ENCODE measurements at regions not wholly inside any gene's neighbourhood (a gene's known extent, or its start where the extent isn't known, plus 50 kb on each side); places are given as distances from the start of the nearest gene placed in this dataset.

DNA sequence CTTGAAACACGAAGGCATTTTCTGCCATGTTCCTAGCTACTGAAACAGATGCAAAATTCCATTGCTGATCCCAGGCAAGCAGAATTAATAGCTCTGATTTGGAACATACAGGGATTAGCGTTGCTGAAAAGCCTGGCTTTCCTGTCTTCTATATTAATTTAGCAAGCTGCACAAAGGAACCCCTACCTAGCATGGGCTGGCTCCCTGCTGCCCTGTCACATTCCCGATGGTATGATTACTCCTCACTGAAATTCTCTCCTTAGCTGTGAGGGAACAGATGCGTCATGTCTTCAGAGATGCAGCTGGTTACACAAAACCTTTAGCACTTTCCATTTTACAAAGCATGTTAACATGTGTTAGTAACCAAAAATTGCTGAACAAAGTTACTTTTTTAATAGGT lies 878.9 kb downstream of the TYW1 start:
- H3K4me1 ChIP-seq, result no peaks in the 10 kb centered on the region
- H3K27me3 ChIP-seq (ENCODE audit: low read depth), result no peaks in the 10 kb centered on the region
- no peak overlapping the region for H3K27ac ChIP-seq
- no peaks in the 10 kb centered on the region for H3K9me3 ChIP-seq
- intact Hi-C loops (cut with DNase I), result no loop called here
- TF ChIP-seq, protein P1, sequence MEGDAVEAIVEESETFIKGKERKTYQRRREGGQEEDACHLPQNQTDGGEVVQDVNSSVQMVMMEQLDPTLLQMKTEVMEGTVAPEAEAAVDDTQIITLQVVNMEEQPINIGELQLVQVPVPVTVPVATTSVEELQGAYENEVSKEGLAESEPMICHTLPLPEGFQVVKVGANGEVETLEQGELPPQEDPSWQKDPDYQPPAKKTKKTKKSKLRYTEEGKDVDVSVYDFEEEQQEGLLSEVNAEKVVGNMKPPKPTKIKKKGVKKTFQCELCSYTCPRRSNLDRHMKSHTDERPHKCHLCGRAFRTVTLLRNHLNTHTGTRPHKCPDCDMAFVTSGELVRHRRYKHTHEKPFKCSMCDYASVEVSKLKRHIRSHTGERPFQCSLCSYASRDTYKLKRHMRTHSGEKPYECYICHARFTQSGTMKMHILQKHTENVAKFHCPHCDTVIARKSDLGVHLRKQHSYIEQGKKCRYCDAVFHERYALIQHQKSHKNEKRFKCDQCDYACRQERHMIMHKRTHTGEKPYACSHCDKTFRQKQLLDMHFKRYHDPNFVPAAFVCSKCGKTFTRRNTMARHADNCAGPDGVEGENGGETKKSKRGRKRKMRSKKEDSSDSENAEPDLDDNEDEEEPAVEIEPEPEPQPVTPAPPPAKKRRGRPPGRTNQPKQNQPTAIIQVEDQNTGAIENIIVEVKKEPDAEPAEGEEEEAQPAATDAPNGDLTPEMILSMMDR (IDR thresholded peaks at IDR 0.05), result no peak
- DNase-seq, result no peak
- ATAC-seq, result no peak
- no peak overlapping the region for H3K4me3 ChIP-seq
- no peaks in the 10 kb centered on the region for H3K36me3 ChIP-seq

DNA sequence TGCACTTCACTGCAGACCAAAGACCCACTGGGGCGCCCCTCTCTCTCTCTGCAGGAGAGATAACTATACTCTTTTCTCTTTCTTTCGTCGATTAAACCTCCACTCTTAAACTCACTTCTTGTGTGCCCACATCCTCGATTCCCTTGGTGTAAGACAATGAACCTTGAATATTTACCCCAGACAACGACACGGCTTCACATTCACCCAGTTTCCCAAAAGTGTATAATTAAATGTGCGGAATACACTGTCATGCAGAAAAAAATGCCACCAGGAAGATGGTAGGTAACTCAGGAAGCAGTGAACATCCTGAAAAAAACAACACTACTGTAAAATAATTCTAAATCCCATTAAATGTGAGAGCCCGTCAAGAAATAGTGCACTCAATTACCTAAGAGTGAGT lies 882.2 kb downstream of the TYW1 start:
- Histone ChIP-seq H3K4me3 (no peak overlapping the region), H3K4me1 (no peaks in the 10 kb centered on the region), H3K9me3 (no peaks in the 10 kb centered on the region), H3K27me3 (ENCODE audit: low read depth) (no peaks in the 10 kb centered on the region), H3K36me3 (no peaks in the 10 kb centered on the region), H3K27ac (no peak overlapping the region)
- DNase-seq, result no peak
- TF ChIP-seq, protein P1 (IDR thresholded peaks at IDR 0.05), result no peak
- ATAC-seq, result no peak
- intact Hi-C loops (cut with DNase I), result no loop called here

DNA sequence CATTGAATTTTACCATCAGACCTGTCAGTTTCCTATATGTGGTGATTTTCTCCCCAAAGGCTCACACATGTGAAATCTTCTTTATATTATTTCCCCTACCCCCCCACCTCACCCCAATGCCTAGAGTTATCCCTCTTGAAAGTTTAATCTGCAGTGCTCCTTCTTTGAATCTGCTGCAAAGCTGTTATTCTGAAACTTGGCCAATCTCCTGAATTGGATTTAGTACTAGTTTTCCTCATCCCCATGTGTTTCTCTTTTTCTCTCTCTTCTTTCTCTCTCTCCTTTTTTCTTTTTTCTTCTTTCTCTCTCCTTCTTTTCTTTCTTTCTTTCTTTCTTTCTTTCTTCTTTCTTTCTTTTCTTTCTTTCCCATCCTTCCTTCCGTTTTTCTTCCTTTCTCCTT lies 886.2 kb downstream of the TYW1 start:
- no peak for DNase-seq
- Histone ChIP-seq H3K27ac (no peak overlapping the region), H3K9me3 (no peaks in the 10 kb centered on the region), H3K4me3 (no peak overlapping the region), H3K4me1 (no peaks in the 10 kb centered on the region), H3K27me3 (ENCODE audit: low read depth) (no peaks in the 10 kb centered on the region), H3K36me3 (no peaks in the 10 kb centered on the region)
- TF ChIP-seq, protein P1 (IDR thresholded peaks at IDR 0.05), result no peak
- intact Hi-C loops (cut with DNase I), result no loop called here
- ATAC-seq, result no peak

DNA sequence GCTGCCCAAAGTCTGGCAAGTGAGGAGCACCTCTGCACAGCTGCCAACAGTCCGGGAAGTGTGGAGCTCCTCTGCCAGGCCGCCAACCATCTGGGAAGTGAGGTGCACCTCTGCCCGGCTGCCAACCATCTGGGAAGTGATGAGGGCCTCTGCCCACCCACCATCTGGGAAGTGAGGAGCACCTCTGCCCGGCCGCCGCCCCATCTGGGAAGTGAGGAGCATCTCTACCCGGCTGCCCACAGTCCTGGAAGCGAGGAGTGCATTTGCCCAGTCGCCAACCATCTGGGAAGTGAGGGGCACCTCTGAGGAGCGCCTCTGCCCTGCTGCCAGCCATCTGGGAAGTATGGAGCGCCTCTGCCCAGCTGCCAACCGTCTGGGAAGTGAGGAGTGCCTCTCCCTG lies 893.7 kb downstream of the TYW1 start:
- Histone ChIP-seq H3K4me3 (no peak overlapping the region), H3K36me3 (no peaks in the 10 kb centered on the region), H3K27ac (no peak overlapping the region), H3K4me1 (no peaks in the 10 kb centered on the region), H3K9me3 (no peaks in the 10 kb centered on the region), H3K27me3 (ENCODE audit: low read depth) (no peaks in the 10 kb centered on the region)
- TF ChIP-seq, protein P1 (IDR thresholded peaks at IDR 0.05), result no peak
- intact Hi-C loops (cut with DNase I), result no loop called here
- no peak for ATAC-seq
- no peak for DNase-seq

DNA sequence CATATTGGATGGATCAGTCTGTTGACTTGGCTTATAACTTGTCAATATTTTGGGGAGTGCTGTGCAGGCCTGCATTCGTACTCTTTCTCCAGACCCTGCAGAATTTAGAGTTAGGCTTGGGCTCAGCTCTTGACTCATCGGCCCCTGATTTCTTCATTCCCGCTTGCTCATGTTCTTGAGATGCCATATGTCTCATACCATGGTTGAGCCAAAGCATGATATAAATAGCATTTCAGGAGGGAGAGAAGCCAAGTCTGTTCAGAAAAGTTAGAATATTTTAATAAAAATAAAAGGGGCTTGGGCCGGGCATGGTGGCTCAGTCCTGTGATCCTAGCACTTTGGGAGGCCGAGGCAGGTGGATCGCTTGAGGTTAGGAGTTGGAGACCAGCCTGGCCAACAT lies 898.1 kb downstream of the TYW1 start:
- no peaks in the 10 kb centered on the region for H3K4me1 ChIP-seq
- H3K4me3 ChIP-seq, result no peak overlapping the region
- H3K27ac ChIP-seq, result no peak overlapping the region
- intact Hi-C loops (cut with DNase I), result no loop called here
- no peaks in the 10 kb centered on the region for H3K9me3 ChIP-seq
- TF ChIP-seq, protein P1 (IDR thresholded peaks at IDR 0.05), result no peak
- ATAC-seq, result no peak
- H3K36me3 ChIP-seq, result no peaks in the 10 kb centered on the region
- H3K27me3 ChIP-seq (ENCODE audit: low read depth), result no peaks in the 10 kb centered on the region
- DNase-seq, result no peak

DNA sequence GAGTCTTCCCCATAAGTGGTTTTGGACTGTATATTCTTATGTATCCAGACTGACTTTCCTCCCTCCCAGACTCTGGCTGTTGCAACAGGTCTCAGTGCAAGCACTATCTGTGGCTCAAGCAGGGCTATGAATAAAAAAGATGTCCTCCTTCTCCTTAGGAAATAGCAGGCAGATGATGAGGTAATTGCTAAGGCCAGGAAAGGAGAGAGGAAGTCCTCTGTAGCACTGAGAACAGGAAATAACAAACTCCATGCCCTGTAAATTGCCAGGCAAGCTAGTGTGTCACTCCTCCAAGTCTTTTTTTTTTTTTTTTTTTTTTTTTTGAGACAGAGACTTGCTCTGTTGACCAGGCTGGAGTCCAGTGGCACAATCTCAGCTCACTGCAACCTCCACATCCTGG lies 900.1 kb downstream of the TYW1 start:
- DNase-seq, result no peak
- TF ChIP-seq, protein P1 (IDR thresholded peaks at IDR 0.05), result no peak
- Histone ChIP-seq H3K4me1 (no peaks in the 10 kb centered on the region), H3K4me3 (no peak overlapping the region), H3K27me3 (ENCODE audit: low read depth) (no peaks in the 10 kb centered on the region), H3K9me3 (no peaks in the 10 kb centered on the region), H3K36me3 (no peaks in the 10 kb centered on the region), H3K27ac (no peak overlapping the region)
- intact Hi-C loops (cut with DNase I), result no loop called here
- ATAC-seq, result no peak

All from lower lobe of right lung (tissue), 2 donors.